NCI-H2227 treated with DMSO at 0.1 percent for 48 hours (cell line): ENCODE measurements at regions not wholly inside any gene's neighbourhood (a gene's known extent, or its start where the extent isn't known, plus 50 kb on each side); places are given as distances from the start of the nearest gene placed in this dataset.
"Not testable (repeated sequence)": the region's sequence is repeated elsewhere in the genome, so short reads cannot be mapped to it uniquely, and the experiment has no call there.

Experiments used
- DNase-seq: peaks from one replicate; lab custom pipeline; 2025; lab: John Stamatoyannopoulos, UW

DNA sequence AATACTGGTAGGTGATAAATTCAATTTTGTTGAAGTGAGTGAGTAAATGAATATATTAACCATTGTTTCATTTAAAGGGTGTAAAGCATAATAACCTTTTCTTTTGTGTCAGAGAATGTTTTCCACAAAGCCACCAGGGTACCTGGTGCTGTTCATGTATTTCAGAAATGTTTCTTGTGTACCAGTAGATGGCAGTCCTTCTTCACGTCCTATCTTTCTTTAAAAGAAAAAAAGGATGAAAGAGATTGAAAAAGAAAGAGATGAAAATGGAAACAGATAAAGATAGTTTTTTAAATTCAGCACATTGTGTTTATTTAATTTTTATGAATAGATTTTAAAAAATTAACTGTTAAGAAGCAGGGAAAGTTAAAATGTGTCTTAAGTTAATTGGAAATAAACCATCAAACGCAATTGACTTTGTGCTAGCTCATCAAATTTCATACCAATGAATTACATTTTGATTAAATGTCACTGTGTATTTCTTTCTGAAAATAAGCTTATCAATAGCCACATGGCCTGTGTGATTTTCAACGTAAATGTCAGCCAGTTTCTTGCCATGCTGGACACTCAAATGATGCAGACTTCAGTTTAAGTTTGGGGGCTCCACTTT lies 65.5 kb upstream of the CHORDC1 start:
- peak; percentile 37 for DNase-seq

DNA sequence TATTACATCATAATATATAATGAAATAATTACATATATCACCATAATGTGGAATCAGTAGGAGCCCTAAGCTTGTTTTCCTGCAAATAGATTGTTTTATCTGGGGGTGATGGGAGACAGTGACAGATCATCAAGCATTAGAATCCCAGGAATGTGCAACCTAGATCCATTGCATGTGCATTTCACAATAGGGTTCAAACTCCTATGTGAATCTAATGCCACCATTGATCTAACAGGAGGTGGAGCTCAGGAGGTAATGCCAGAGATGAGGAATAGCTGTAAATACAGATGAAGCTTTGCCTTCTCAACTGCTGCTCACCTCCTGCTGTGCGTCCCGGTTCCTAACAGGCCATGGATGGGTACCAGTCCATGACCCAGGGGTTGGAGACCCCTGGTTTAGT lies 63.8 kb upstream of the CHORDC1 start:
- DNase-seq: no peak

DNA sequence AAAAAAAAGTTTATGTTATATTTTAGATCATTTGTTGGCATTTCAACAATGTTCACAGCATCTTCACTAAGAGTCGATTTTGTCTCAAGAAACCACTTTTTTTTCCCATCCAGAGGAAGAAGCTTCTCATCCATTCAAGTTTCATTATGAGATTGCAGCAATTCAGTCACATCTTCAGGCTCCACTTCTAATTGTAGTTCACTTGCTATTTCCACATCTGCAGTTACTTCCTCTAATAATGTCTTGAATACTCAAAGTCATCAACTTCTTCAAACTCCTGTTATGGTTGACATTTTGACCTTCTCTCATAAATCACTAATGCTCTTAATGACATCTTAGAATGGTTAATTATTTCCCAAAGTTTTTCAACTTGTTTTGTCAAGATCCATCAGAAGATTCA lies 61.3 kb upstream of the CHORDC1 start:
- DNase-seq: no peak

- not testable (repeated sequence) for DNase-seq
Measured at GRCh38 chr11:90282551-90283071, 59.8 kb upstream of the CHORDC1 start.

- DNase-seq: no peak
Measured at GRCh38 chr11:90274362-90274761, 51.5 kb upstream of the CHORDC1 start.
